SK-N-SH (cell line): ENCODE measurements at regions not wholly inside any gene's neighbourhood (a gene's known extent, or its start where the extent isn't known, plus 50 kb on each side); places are given as distances from the start of the nearest gene placed in this dataset.

Source experiments
- CTCF ChIA-PET: fragments of 300-600, 350-600 bp; formaldehyde crosslinking; extraction: SDS; loops from one replicate; lab custom pipeline; 2021; lab: Yijun Ruan, JAX
- POLR2A ChIA-PET: fragments of 350-600 bp; sonication (Branson Sonifier 250); formaldehyde crosslinking; extraction: SDS; loops from one replicate; lab custom pipeline; 2020; ENCODE audit warnings: antibody characterized with exemption, inconsistent platforms; lab: Yijun Ruan, JAX
- DNase-seq: peaks from one replicate; pipeline ENCODE4 v3.0.0; 2012
- H2AFZ ChIP-seq: fragments of 200-600 bp; sonication (generic); 2 replicates; pipeline ENCODE4 v1.8.1; 2016; ENCODE audit warnings: antibody characterized with exemption, mild to moderate bottlenecking, low read depth
- H3F3A ChIP-seq: fragments of 200-600 bp; sonication (generic); replicated peaks from 2 replicates; pipeline ENCODE3; 2016; ENCODE audit warnings: antibody characterized with exemption, mild to moderate bottlenecking; ENCODE audit not compliant: insufficient read depth
- H3K27ac ChIP-seq, 2 experiments: fragments of 200-500 bp in 1 of 2; fragments of 200-600 bp in 1 of 2; sonication (Bioruptor generic) in 1 of 2; sonication (generic), shearing (Covaris generic) in 1 of 2; 2 replicates each; pipeline versions ENCODE4 v1.5.1 to v1.6.1; 2014 to 2016; ENCODE audit warnings: low read depth in 2 of 2, inconsistent platforms in 1 of 2, low read length in 1 of 2, mild to moderate bottlenecking in 1 of 2, mixed read lengths in 1 of 2
- H3K27me3 ChIP-seq: fragments of 200-600 bp; sonication (generic), shearing (Covaris generic); 2 replicates; pipeline ENCODE4 v1.6.1; 2016; ENCODE audit warnings: mixed run types; ENCODE audit not compliant: insufficient read depth
- H3K36me3 ChIP-seq, 2 experiments: fragments of 200-500 bp in 1 of 2; fragments of 200-600 bp in 1 of 2; sonication (Bioruptor generic) in 1 of 2; sonication (generic) in 1 of 2; replicated peaks in 1 of 2; 2 replicates each; pipeline versions ENCODE3 to v1.5.1; 2014 to 2016; ENCODE audit warnings: low read length in 1 of 2, mild to moderate bottlenecking in 1 of 2; ENCODE audit not compliant: insufficient read depth in 2 of 2, control insufficient read depth in 1 of 2
- H3K4me1 ChIP-seq, 2 experiments: fragments of 200-500 bp in 1 of 2; fragments of 200-600 bp in 1 of 2; sonication (Bioruptor generic) in 1 of 2; sonication (generic), shearing (Covaris generic) in 1 of 2; 2 replicates each; pipeline versions ENCODE4 v1.5.1 to v1.6.1; 2014 to 2016; ENCODE audit warnings: low read depth in 1 of 2, low read length in 1 of 2, mixed run types in 1 of 2; ENCODE audit not compliant: insufficient read depth in 2 of 2, control insufficient read depth in 1 of 2
- H3K4me2 ChIP-seq: fragments of 200-600 bp; sonication (generic), shearing (Covaris generic); 2 replicates; pipeline ENCODE4 v1.6.1; 2017; ENCODE audit warnings: mixed run types
- H3K4me3 ChIP-seq, 2 experiments: fragments of 200-500 bp in 1 of 2; fragments of 200-600 bp in 1 of 2; sonication (Bioruptor generic) in 1 of 2; sonication (generic), shearing (Covaris generic) in 1 of 2; 2 replicates each; pipeline versions ENCODE4 v1.5.1 to v1.8.1; 2014 to 2016; ENCODE audit warnings: low read depth in 2 of 2, inconsistent platforms in 1 of 2, low read length in 1 of 2, mild to moderate bottlenecking in 1 of 2, mixed read lengths in 1 of 2, moderate library complexity in 1 of 2
- H3K79me2 ChIP-seq: fragments of 200-600 bp; sonication (generic); 2 replicates; pipeline ENCODE4 v1.8.1; 2017; ENCODE audit warnings: mild to moderate bottlenecking; ENCODE audit not compliant: insufficient read depth
- H3K9ac ChIP-seq: fragments of 200-600 bp; sonication (generic); 2 replicates; pipeline ENCODE4 v1.6.1; 2017; ENCODE audit warnings: mixed run types
- H3K9me2 ChIP-seq: fragments of 200-600 bp; sonication (generic); 2 replicates; pipeline ENCODE4 v1.6.1; 2017; ENCODE audit warnings: mixed run types
- H3K9me3 ChIP-seq: fragments of 200-600 bp; sonication (generic); 2 replicates; pipeline ENCODE4 v1.6.1; 2017; ENCODE audit warnings: mixed run types, mild to moderate bottlenecking, moderate library complexity
- H4K20me1 ChIP-seq: fragments of 200-600 bp; sonication (generic); 2 replicates; pipeline ENCODE4 v1.6.1; 2017; ENCODE audit warnings: mild to moderate bottlenecking, mixed run types; ENCODE audit not compliant: insufficient read depth
- EP300 ChIP-seq, 2 experiments: IDR thresholded peaks; 2 replicates each; pipeline versions ENCODE4 v1.4.0 to v1.6.1; 2012; ENCODE audit warnings: borderline replicate concordance in 1 of 2, low read depth in 1 of 2, low read length in 1 of 2
- EZH2phosphoT487 ChIP-seq: fragments of 200-600 bp; sonication (generic); IDR thresholded peaks from 2 replicates; pipeline ENCODE4 v1.6.1; 2017; ENCODE audit warnings: low read depth, mixed run types, mild to moderate bottlenecking, antibody characterized with exemption, moderate library complexity, borderline replicate concordance
- FOSL2 ChIP-seq: IDR thresholded peaks from 2 replicates; pipeline ENCODE4 v1.4.0; 2012; ENCODE audit warnings: low read depth, mild to moderate bottlenecking, moderate library complexity, borderline replicate concordance
- GATA2 ChIP-seq: sonication (generic); formaldehyde crosslinking; IDR thresholded peaks from 2 replicates; pipeline ENCODE4 v1.5.0; 2020; ENCODE audit warnings: mild to moderate bottlenecking, missing genetic modification reagents
- MEF2A ChIP-seq: IDR thresholded peaks from 2 replicates; pipeline ENCODE4 v1.4.0; 2012; ENCODE audit warnings: low read depth, borderline replicate concordance
- MXI1 ChIP-seq: IDR thresholded peaks from 2 replicates; pipeline ENCODE4 v1.6.1; 2012; ENCODE audit warnings: mild to moderate bottlenecking, low read depth, low read length, improper control_type of control experiment
- NFIC ChIP-seq: IDR thresholded peaks from 2 replicates; pipeline ENCODE4 v1.4.0; 2012; ENCODE audit warnings: borderline replicate concordance
- PBX3 ChIP-seq: IDR thresholded peaks from 2 replicates; pipeline ENCODE4; 2012
- POLR2AphosphoS5 ChIP-seq: IDR thresholded peaks from 2 replicates; pipeline ENCODE4 v1.6.1; 2012; ENCODE audit warnings: low read depth, low read length
- RAD21 ChIP-seq: IDR thresholded peaks from 2 replicates; pipeline ENCODE4 v1.6.1; 2012; ENCODE audit warnings: mild to moderate bottlenecking, low read length
- REST ChIP-seq: IDR thresholded peaks from 2 replicates; pipeline ENCODE4 v1.6.1; 2012; ENCODE audit warnings: mild to moderate bottlenecking, low read depth, low read length, moderate library complexity
- SMC3 ChIP-seq: IDR thresholded peaks from 2 replicates; pipeline ENCODE4 v1.6.1; 2012; ENCODE audit warnings: low read depth, low read length, improper control_type of control experiment
- TCF12 ChIP-seq: IDR thresholded peaks from 2 replicates; pipeline ENCODE4 v1.4.0; 2012
- YY1 ChIP-seq: IDR thresholded peaks from 2 replicates; pipeline ENCODE4 v1.4.0; 2012; ENCODE audit warnings: low read depth, mild to moderate bottlenecking
- ZBTB33 ChIP-seq: IDR thresholded peaks from 2 replicates; pipeline ENCODE4 v1.4.0; 2012; ENCODE audit warnings: low read depth, borderline replicate concordance
- WGBS: methylation state at CpG from one replicate; pipeline ENCODE4 v1.1.6; 2017; ENCODE audit warnings: low lambda C conversion rate; 5-methylcytosine and 5-hydroxymethylcytosine counted together
- TF ChIP-seq, protein P1 (sequence below): IDR thresholded peaks from 2 replicates; pipeline ENCODE4 v1.4.0; 2012; ENCODE audit warnings: low read depth, borderline replicate concordance
- TF ChIP-seq, protein P2 (sequence below): fragments of 150-350 bp; IDR thresholded peaks from 2 replicates; pipeline ENCODE4 v1.6.1; 2017; ENCODE audit warnings: antibody characterized with exemption, low read length, low read depth, borderline replicate concordance
- TF ChIP-seq, protein P3 (sequence below): fragments of 150-350 bp; IDR thresholded peaks from 2 replicates; pipeline ENCODE4 v1.6.1; 2016; ENCODE audit warnings: mild to moderate bottlenecking, low read depth, low read length

- Histone ChIP-seq H3F3A (no peaks in the 10 kb centered on the region), H3K4me1 (peaks cover 0 to 27% of the 10 kb centered on the region in 2 experiments; a peak in 2 of 4 replicates), H3K4me2 (no peak overlapping the region), H3K4me3 (no peak overlapping the region), H3K9me3 (no peaks in the 10 kb centered on the region), H3K27me3 (no peaks in the 10 kb centered on the region), H3K9ac (no peak overlapping the region), H3K27ac (peak overlapping the region in 1 of 2 experiments; percentile 98; a peak in 2 of 4 replicates), H3K9me2 (no peaks in the 10 kb centered on the region), H4K20me1 (no peaks in the 10 kb centered on the region), H3K36me3 (no peaks in the 10 kb centered on the region), H2AFZ (no peak overlapping the region), H3K79me2 (no peaks in the 10 kb centered on the region)
- ChIA-PET CTCF (interaction anchor here (1.3 kb wide), 1 partner anchor 52 kb away, joined by 3 read pairs; no protein-coding TSS in a partner anchor), POLR2A (no interaction called here)
- TF ChIP-seq PBX3 (no peak), NFIC (no peak), YY1 (no peak), RAD21 (no peak), GATA2 (CRISPR knock-in tag) (no peak), ZBTB33 (no peak), EZH2phosphoT487 (no peak), MEF2A (no peak), SMC3 (no peak), EP300 (IDR thresholded peaks at IDR 0.05; ENCODE audit: borderline replicate concordance in 1 of 2, low read depth in 1 of 2, low read length in 1 of 2) (no peak), TCF12 (no peak), MXI1 (no peak), POLR2AphosphoS5 (no peak), REST (no peak), FOSL2 (no peak)
- TF ChIP-seq, protein P1, sequence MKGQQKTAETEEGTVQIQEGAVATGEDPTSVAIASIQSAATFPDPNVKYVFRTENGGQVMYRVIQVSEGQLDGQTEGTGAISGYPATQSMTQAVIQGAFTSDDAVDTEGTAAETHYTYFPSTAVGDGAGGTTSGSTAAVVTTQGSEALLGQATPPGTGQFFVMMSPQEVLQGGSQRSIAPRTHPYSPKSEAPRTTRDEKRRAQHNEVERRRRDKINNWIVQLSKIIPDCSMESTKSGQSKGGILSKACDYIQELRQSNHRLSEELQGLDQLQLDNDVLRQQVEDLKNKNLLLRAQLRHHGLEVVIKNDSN: no peak
- TF ChIP-seq, protein P2, sequence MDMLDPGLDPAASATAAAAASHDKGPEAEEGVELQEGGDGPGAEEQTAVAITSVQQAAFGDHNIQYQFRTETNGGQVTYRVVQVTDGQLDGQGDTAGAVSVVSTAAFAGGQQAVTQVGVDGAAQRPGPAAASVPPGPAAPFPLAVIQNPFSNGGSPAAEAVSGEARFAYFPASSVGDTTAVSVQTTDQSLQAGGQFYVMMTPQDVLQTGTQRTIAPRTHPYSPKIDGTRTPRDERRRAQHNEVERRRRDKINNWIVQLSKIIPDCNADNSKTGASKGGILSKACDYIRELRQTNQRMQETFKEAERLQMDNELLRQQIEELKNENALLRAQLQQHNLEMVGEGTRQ: no peak
- TF ChIP-seq, protein P3, sequence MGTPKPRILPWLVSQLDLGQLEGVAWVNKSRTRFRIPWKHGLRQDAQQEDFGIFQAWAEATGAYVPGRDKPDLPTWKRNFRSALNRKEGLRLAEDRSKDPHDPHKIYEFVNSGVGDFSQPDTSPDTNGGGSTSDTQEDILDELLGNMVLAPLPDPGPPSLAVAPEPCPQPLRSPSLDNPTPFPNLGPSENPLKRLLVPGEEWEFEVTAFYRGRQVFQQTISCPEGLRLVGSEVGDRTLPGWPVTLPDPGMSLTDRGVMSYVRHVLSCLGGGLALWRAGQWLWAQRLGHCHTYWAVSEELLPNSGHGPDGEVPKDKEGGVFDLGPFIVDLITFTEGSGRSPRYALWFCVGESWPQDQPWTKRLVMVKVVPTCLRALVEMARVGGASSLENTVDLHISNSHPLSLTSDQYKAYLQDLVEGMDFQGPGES: no peak
- no peak for DNase-seq
- 1% methylated on average over 2 of the region's 2 CpGs for WGBS
Observed at GRCh38 chr9:80233906-80234305, 662.1 kb downstream of the TLE4 start.
